Activated T-helper 17 cell treated with anti-CD3 and anti-CD28 coated beads, Interleukin-2, amount 50 U/mL, for 72 hours (primary cell): ENCODE measurements at regions not wholly inside any gene's neighbourhood (a gene's known extent, or its start where the extent isn't known, plus 50 kb on each side); places are given as distances from the start of the nearest gene placed in this dataset.

Source experiments
- ATAC-seq: fragments of 150-1000 bp; cut with Tn5 transposase; replicated peaks from 2 replicates; pipeline ENCODE4 v1.10.0; 2021; ENCODE audit warnings: mild to moderate bottlenecking, moderate library complexity
- H3K27ac Mint-ChIP-seq: one replicate; pipeline ENCODE4 v1.8.0; 2022; ENCODE audit warnings: mixed read lengths
- H3K27me3 Mint-ChIP-seq: one replicate; pipeline ENCODE4 v1.8.0; 2022; ENCODE audit warnings: mixed read lengths
- H3K36me3 Mint-ChIP-seq: one replicate; pipeline ENCODE4 v1.8.0; 2022; ENCODE audit warnings: low read depth, mild to moderate bottlenecking, mixed read lengths
- H3K4me1 Mint-ChIP-seq: one replicate; pipeline ENCODE4 v1.8.0; 2022; ENCODE audit warnings: mixed read lengths
- H3K4me3 Mint-ChIP-seq: one replicate; pipeline ENCODE4 v1.8.0; 2022; ENCODE audit warnings: mild to moderate bottlenecking, mixed read lengths
- H3K9me3 Mint-ChIP-seq: one replicate; pipeline ENCODE4 v1.8.0; 2022; ENCODE audit warnings: mixed read lengths

DNA sequence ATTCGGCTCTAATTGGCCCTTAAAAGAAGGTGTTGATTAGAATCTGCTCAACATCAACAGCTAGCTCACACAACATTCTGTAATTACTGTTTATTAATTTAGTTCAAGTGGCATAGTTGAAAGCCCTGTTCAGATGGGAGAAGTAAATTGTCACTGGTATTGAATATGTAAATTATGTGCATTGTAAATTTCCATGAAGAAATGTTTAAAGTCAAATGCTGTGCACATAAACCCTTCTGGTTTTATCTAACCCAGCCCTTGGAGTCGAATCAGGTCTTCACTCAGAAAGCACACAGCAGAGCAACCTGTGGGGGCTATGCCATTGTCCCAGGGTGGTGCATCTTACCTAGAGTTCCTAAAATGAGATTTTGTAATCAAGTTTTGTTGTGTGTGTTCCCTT lies 65.4 kb upstream of the LMO4 start:
- ATAC-seq = no peak
- no peaks in the 10 kb centered on the region for H3K36me3 Mint-ChIP-seq
- H3K9me3 Mint-ChIP-seq = no peaks in the 10 kb centered on the region
- no peaks in the 10 kb centered on the region for H3K4me1 Mint-ChIP-seq
- H3K27me3 Mint-ChIP-seq = peaks cover 15% of the 10 kb centered on the region
- H3K4me3 Mint-ChIP-seq = no peak overlapping the region
- no peak overlapping the region for H3K27ac Mint-ChIP-seq

GRCh38 chr1:87263785-87264184 lies 64.9 kb upstream of the LMO4 start:
- H3K27me3 Mint-ChIP-seq = peaks cover 16% of the 10 kb centered on the region
- H3K36me3 Mint-ChIP-seq = no peaks in the 10 kb centered on the region
- no peaks in the 10 kb centered on the region for H3K9me3 Mint-ChIP-seq
- no peak overlapping the region for H3K27ac Mint-ChIP-seq
- H3K4me3 Mint-ChIP-seq = no peak overlapping the region
- H3K4me1 Mint-ChIP-seq = no peaks in the 10 kb centered on the region
- ATAC-seq = no peak

GRCh38 chr1:87264976-87265375 lies 63.7 kb upstream of the LMO4 start:
- Mint-ChIP-seq H3K4me1 (no peaks in the 10 kb centered on the region), H3K27ac (no peak overlapping the region), H3K9me3 (no peaks in the 10 kb centered on the region), H3K4me3 (no peak overlapping the region), H3K27me3 (peaks cover 17% of the 10 kb centered on the region), H3K36me3 (no peaks in the 10 kb centered on the region)
- ATAC-seq = no peak

DNA sequence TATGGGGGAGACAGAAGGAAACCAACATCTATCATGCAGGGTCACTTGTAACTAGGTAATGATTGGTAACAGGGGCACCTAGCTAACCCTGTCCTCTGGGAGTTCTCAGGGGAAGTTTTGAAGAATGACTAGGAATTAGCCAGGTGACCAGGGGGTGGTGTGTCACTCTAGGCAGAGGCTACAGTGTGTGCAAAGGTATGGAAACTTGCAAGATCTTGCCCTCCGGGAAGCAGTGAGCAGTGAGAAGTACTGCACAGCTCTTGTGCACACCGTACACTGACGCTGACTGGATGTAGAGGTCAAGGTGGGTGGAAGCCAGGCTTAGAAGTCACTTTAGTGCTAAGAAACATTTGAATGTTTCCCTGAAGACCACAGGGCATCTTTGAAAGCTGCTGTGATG lies 62.9 kb upstream of the LMO4 start:
- H3K36me3 Mint-ChIP-seq = no peaks in the 10 kb centered on the region
- no peaks in the 10 kb centered on the region for H3K9me3 Mint-ChIP-seq
- H3K4me3 Mint-ChIP-seq = no peak overlapping the region
- no peak for ATAC-seq
- H3K27me3 Mint-ChIP-seq = peaks cover 22% of the 10 kb centered on the region
- no peaks in the 10 kb centered on the region for H3K4me1 Mint-ChIP-seq
- H3K27ac Mint-ChIP-seq = no peak overlapping the region

DNA sequence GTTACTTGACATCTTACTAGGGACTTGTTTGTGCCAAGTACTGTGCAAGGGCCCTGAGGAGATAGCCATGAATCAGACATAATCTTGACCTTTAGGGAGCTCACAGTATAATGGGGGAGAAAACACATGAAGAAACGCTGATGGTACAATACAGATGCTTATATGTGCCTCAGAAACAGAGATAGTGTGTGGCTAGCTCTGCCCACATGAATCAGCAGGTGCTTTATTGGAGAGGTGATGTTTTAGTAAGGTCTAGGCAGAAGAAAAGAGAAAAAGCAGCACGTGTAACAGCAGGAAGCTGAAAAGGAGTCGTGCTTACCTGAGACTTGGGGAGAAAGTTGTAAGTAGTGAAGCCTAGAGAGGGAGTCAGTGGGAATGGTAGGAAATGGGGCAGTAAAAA lies 60.6 kb upstream of the LMO4 start:
- Mint-ChIP-seq H3K27ac (no peak overlapping the region), H3K9me3 (no peaks in the 10 kb centered on the region), H3K4me3 (no peak overlapping the region), H3K27me3 (peaks cover 23% of the 10 kb centered on the region), H3K36me3 (no peaks in the 10 kb centered on the region), H3K4me1 (no peaks in the 10 kb centered on the region)
- ATAC-seq = no peak

- no peak overlapping the region for H3K27ac Mint-ChIP-seq
- no peaks in the 10 kb centered on the region for H3K4me1 Mint-ChIP-seq
- peaks cover 23% of the 10 kb centered on the region for H3K27me3 Mint-ChIP-seq
- H3K9me3 Mint-ChIP-seq = no peaks in the 10 kb centered on the region
- no peak for ATAC-seq
- no peak overlapping the region for H3K4me3 Mint-ChIP-seq
- no peaks in the 10 kb centered on the region for H3K36me3 Mint-ChIP-seq
These were observed 58.8 kb upstream of the LMO4 start for GRCh38 chr1:87269921-87270320.

- H3K9me3 Mint-ChIP-seq = no peaks in the 10 kb centered on the region
- H3K4me3 Mint-ChIP-seq = no peak overlapping the region
- no peaks in the 10 kb centered on the region for H3K36me3 Mint-ChIP-seq
- H3K4me1 Mint-ChIP-seq = no peaks in the 10 kb centered on the region
- ATAC-seq = no peak
- H3K27me3 Mint-ChIP-seq = peaks cover 30% of the 10 kb centered on the region
- H3K27ac Mint-ChIP-seq = no peak overlapping the region
These were observed 55.4 kb upstream of the LMO4 start for GRCh38 chr1:87273291-87273690.

DNA sequence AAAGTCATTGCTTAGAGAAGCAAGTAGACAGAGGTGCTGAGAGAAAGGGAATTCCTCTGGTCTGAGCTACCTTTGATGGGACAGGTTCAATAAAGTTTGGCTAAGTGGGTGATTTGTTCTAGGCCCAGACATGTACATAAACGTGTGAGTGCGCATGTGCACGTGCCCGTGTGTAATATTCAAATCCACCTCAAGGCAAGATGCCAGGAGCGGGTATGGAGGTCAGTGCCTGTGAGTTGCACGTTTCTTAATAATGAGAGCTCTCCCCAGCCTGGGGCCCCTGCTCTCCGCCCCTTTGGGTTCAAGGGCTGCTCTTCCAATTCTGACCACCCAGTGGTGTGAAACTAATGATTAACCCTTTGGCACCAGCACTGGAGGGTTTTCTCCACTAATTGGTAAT lies 53.8 kb upstream of the LMO4 start:
- ATAC-seq = no peak
- Mint-ChIP-seq H3K4me1 (no peaks in the 10 kb centered on the region), H3K9me3 (no peaks in the 10 kb centered on the region), H3K36me3 (no peaks in the 10 kb centered on the region), H3K27me3 (peaks cover 26% of the 10 kb centered on the region), H3K4me3 (no peak overlapping the region), H3K27ac (no peak overlapping the region)

- Mint-ChIP-seq H3K27me3 (peaks cover 18% of the 10 kb centered on the region), H3K4me3 (no peak overlapping the region), H3K27ac (no peak overlapping the region), H3K36me3 (no peaks in the 10 kb centered on the region), H3K9me3 (no peaks in the 10 kb centered on the region), H3K4me1 (no peaks in the 10 kb centered on the region)
- ATAC-seq = no peak
These were observed 49.7 kb upstream of the LMO4 start for GRCh38 chr1:87278825-87279535.
